Right cardiac atrium (tissue), 5 donors: ENCODE measurements at regions not wholly inside any gene's neighbourhood (a gene's known extent, or its start where the extent isn't known, plus 50 kb on each side); places are given as distances from the start of the nearest gene placed in this dataset.

Experiments
- ATAC-seq, 2 donors: fragments of 200-7000 bp; cut with Tn5 transposase; one replicate each; pipeline versions ENCODE4 v1.8.0 to v1.9.1; 2020; ENCODE audit warnings: moderate library complexity in 2 of 2, mild to moderate bottlenecking in 1 of 2
- DNase-seq, 3 donors: peaks; one replicate each; pipeline ENCODE4 v3.0.0-alpha.2; 2020
- H3K27ac ChIP-seq: one replicate; pipeline ENCODE4 v1.5.1; 2013; ENCODE audit warnings: mild to moderate bottlenecking, low read length, control low read depth, moderate library complexity
- H3K27me3 ChIP-seq: one replicate; pipeline ENCODE4 v1.6.1; 2013; ENCODE audit not compliant: control insufficient read depth, insufficient read depth
- H3K4me1 ChIP-seq: one replicate; pipeline ENCODE4 v1.6.1; 2013; ENCODE audit warnings: low read length; ENCODE audit not compliant: control insufficient read depth, insufficient read depth
- H3K4me3 ChIP-seq: one replicate; pipeline ENCODE4 v1.5.1; 2013; ENCODE audit warnings: low read length, control low read depth
- H3K9me3 ChIP-seq: one replicate; pipeline ENCODE4 v1.6.1; 2013; ENCODE audit warnings: low read length; ENCODE audit not compliant: control insufficient read depth
- WGBS: extraction: QIAGEN DNeasy Blood & Tissue Kit; methylation state at CpG from one replicate; pipeline ENCODE4 v1.1.7; 2013; 5-methylcytosine and 5-hydroxymethylcytosine counted together
- intact Hi-C, 4 donors: fragments of 100-400 bp; cut with DNase I; formaldehyde crosslinking; loops; one replicate each; pipeline versions ENCODE4 v1.11.0 to v1.14.0; 2022 to 2023
- donor health status: healthy with polysubstance abuse.
- donor health status: DM: no; HTN: yes; CAD: no.
- donor health status: DM: no; HTN: no; CAD: no.
- donor health status: DM: no; HTN: yes; CAD: no; lungs with severe emphysema.
- donor health status: DM: yes; HTN: yes; CAD: no.

GRCh38 chr11:70644343-70645060, 246.2 kb downstream of the CTTN start:
- ATAC-seq (no peak), DNase-seq (no peak)
- H3K27me3 ChIP-seq: no peaks in the 10 kb centered on the region
- H3K4me3 ChIP-seq: no peak overlapping the region
- 58% methylated on average over 15 of the region's 15 CpGs for WGBS
- no peaks in the 10 kb centered on the region for H3K4me1 ChIP-seq
- no peaks in the 10 kb centered on the region for H3K9me3 ChIP-seq
- no peak overlapping the region for H3K27ac ChIP-seq
- intact Hi-C loops: no loop called here

- no peak for ATAC-seq
- Histone ChIP-seq H3K27ac (no peak overlapping the region), H3K4me1 (no peaks in the 10 kb centered on the region), H3K9me3 (no peaks in the 10 kb centered on the region), H3K27me3 (no peaks in the 10 kb centered on the region), H3K4me3 (no peak overlapping the region)
- intact Hi-C loops: no loop called here
- 76% methylated on average over 9 of the region's 9 CpGs for WGBS
- DNase-seq: no peak
Observed at GRCh38 chr11:70645537-70645936, 247.2 kb downstream of the CTTN start.

- no peak overlapping the region for H3K27ac ChIP-seq
- DNase-seq (no peak), ATAC-seq (no peak)
- no peaks in the 10 kb centered on the region for H3K9me3 ChIP-seq
- WGBS: 74% methylated on average over 6 of the region's 6 CpGs
- H3K4me1 ChIP-seq: no peaks in the 10 kb centered on the region
- intact Hi-C loops: no loop called here
- no peaks in the 10 kb centered on the region for H3K27me3 ChIP-seq
- H3K4me3 ChIP-seq: no peak overlapping the region
Observed at GRCh38 chr11:70646272-70647049, 248.1 kb downstream of the CTTN start.

- no peak overlapping the region for H3K4me3 ChIP-seq
- H3K27ac ChIP-seq: no peak overlapping the region
- H3K9me3 ChIP-seq: no peaks in the 10 kb centered on the region
- no peak for ATAC-seq
- no peak for DNase-seq
- no peaks in the 10 kb centered on the region for H3K4me1 ChIP-seq
- WGBS: 43% methylated on average over 21 of the region's 21 CpGs
- intact Hi-C loops: no loop called here
- H3K27me3 ChIP-seq: no peaks in the 10 kb centered on the region
Observed at GRCh38 chr11:70647188-70648166, 249.1 kb downstream of the CTTN start.

- H3K4me3 ChIP-seq: no peak overlapping the region
- ATAC-seq (peak; percentile 83 to 87), DNase-seq (peak; percentile 59 to 85 (median 70))
- no peaks in the 10 kb centered on the region for H3K9me3 ChIP-seq
- no peaks in the 10 kb centered on the region for H3K27me3 ChIP-seq
- H3K4me1 ChIP-seq: no peaks in the 10 kb centered on the region
- 48% methylated on average over 4 of the region's 4 CpGs for WGBS
- no peak overlapping the region for H3K27ac ChIP-seq
- intact Hi-C loops: no loop called here
Observed at GRCh38 chr11:70650075-70650909, 252.0 kb downstream of the CTTN start.

- 83% methylated on average over 7 of the region's 7 CpGs for WGBS
- no peaks in the 10 kb centered on the region for H3K27me3 ChIP-seq
- H3K4me1 ChIP-seq: no peaks in the 10 kb centered on the region
- intact Hi-C loops: no loop called here
- no peak overlapping the region for H3K4me3 ChIP-seq
- H3K9me3 ChIP-seq: no peaks in the 10 kb centered on the region
- ATAC-seq: no peak
- no peak overlapping the region for H3K27ac ChIP-seq
- no peak for DNase-seq
Observed at GRCh38 chr11:70651031-70651430, 252.7 kb downstream of the CTTN start.

GRCh38 chr11:70654016-70654415, 255.7 kb downstream of the CTTN start:
- Histone ChIP-seq H3K4me1 (no peaks in the 10 kb centered on the region), H3K4me3 (no peak overlapping the region), H3K27me3 (no peaks in the 10 kb centered on the region), H3K27ac (no peak overlapping the region), H3K9me3 (no peaks in the 10 kb centered on the region)
- ATAC-seq: no peak
- 73% methylated on average over 8 of the region's 8 CpGs for WGBS
- intact Hi-C loops: no loop called here
- no peak for DNase-seq

GRCh38 chr11:70655816-70656215, 257.5 kb downstream of the CTTN start:
- Histone ChIP-seq H3K9me3 (no peaks in the 10 kb centered on the region), H3K27ac (no peak overlapping the region), H3K27me3 (no peaks in the 10 kb centered on the region), H3K4me3 (no peak overlapping the region), H3K4me1 (no peaks in the 10 kb centered on the region)
- DNase-seq (no peak), ATAC-seq (no peak)
- WGBS: 78% methylated on average over 8 of the region's 8 CpGs
- intact Hi-C loops: no loop called here

GRCh38 chr11:70656252-70656651, 257.9 kb downstream of the CTTN start:
- ATAC-seq (no peak), DNase-seq (no peak)
- intact Hi-C loops: no loop called here
- 23% methylated on average over 10 of the region's 10 CpGs for WGBS
- Histone ChIP-seq H3K9me3 (no peaks in the 10 kb centered on the region), H3K4me3 (no peak overlapping the region), H3K27ac (no peak overlapping the region), H3K4me1 (no peaks in the 10 kb centered on the region), H3K27me3 (no peaks in the 10 kb centered on the region)

GRCh38 chr11:70660059-70660888, 261.9 kb downstream of the CTTN start:
- DNase-seq (no peak), ATAC-seq (no peak)
- Histone ChIP-seq H3K27me3 (no peaks in the 10 kb centered on the region), H3K9me3 (no peaks in the 10 kb centered on the region), H3K4me1 (no peaks in the 10 kb centered on the region), H3K4me3 (no peak overlapping the region), H3K27ac (no peak overlapping the region)
- intact Hi-C loops: no loop called here
- 84% methylated on average over 14 of the region's 14 CpGs for WGBS
